Peyer's patch (tissue), 4 donors: ENCODE measurements at regions not wholly inside any gene's neighbourhood (a gene's known extent, or its start where the extent isn't known, plus 50 kb on each side); places are given as distances from the start of the nearest gene placed in this dataset.

ENCODE experiments used
- CTCF ChIP-seq, 6 experiments: fragments of 450-650 bp in 4 of 6; fragments of 200-600 bp in 2 of 6; sonication (generic) in 1 of 6; IDR thresholded peaks; one replicate each; pipeline ENCODE4 v1.5.1; 2017 to 2019; ENCODE audit warnings: antibody characterized with exemption in 6 of 6, mild to moderate bottlenecking in 3 of 6, moderate library complexity in 1 of 6
- POLR2A ChIP-seq, 2 donors: fragments of 450-650 bp; IDR thresholded peaks; one replicate each; pipeline ENCODE4 v1.5.1; 2017; ENCODE audit warnings: antibody characterized with exemption in 2 of 2, mild to moderate bottlenecking in 2 of 2, moderate library complexity in 2 of 2

DNA sequence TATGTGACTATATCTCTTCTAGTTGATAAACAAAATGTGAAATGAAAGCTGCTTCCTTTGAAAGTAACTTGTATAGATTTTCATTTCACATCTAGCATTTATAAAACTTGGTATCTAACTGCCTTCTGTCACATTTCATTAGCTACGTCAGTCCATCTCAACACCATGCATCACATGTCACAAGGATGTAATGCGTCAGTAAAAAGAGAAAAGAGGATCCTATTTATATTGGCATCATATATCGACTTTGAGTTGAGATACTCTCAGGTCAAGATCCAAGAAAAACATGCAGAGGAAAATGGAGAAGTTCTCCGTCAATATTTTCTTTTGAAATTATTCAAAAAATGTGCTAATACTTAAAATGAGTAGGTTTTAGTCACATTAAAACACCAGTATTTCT is 1211.2 kb downstream of the EFNA5 start:
- no peak for TF ChIP-seq POLR2A (IDR thresholded peaks at IDR 0.05)
- no peak for TF ChIP-seq CTCF (IDR thresholded peaks at IDR 0.05)
